ENCODE measurements at regions not wholly inside any gene's neighbourhood (a gene's known extent, or its start where the extent isn't known, plus 50 kb on each side); places are given as distances from the start of the nearest gene placed in this dataset.

DNA sequence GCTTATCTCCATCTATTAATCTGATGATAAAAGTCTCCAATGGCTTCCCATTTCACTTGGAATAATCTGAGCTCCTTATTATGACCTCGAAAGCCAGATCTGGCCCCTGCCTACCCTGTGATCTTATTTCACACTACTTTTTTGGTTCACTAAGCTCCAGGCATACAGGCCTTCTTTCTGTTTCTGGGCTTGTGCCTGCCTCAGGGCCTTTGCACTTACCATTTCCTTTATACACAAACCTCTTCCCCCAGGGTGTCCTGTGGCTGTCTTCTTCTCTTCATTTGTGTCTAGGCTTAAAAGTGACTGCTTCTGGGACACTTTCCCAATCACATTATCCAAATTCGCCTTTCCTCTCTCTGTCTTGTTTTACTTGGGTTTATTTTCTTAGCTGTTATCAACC, 478.8 kb downstream of the LRIG3 start:
- TF ChIP-seq POLR2A (IDR thresholded peaks at IDR 0.05; ENCODE audit: low read depth, low read length) = no peak
- TF ChIP-seq, protein P1, sequence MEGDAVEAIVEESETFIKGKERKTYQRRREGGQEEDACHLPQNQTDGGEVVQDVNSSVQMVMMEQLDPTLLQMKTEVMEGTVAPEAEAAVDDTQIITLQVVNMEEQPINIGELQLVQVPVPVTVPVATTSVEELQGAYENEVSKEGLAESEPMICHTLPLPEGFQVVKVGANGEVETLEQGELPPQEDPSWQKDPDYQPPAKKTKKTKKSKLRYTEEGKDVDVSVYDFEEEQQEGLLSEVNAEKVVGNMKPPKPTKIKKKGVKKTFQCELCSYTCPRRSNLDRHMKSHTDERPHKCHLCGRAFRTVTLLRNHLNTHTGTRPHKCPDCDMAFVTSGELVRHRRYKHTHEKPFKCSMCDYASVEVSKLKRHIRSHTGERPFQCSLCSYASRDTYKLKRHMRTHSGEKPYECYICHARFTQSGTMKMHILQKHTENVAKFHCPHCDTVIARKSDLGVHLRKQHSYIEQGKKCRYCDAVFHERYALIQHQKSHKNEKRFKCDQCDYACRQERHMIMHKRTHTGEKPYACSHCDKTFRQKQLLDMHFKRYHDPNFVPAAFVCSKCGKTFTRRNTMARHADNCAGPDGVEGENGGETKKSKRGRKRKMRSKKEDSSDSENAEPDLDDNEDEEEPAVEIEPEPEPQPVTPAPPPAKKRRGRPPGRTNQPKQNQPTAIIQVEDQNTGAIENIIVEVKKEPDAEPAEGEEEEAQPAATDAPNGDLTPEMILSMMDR (conservative IDR thresholded peaks at IDR 0.05; ENCODE audit: low read depth, low read length) = no peak
- TF ChIP-seq RFX5 (IDR thresholded peaks at IDR 0.05; ENCODE audit: low read depth, low read length) = no peak
- TF ChIP-seq SMC3 (IDR thresholded peaks at IDR 0.05; ENCODE audit: low read depth, low read length) = no peak
- TF ChIP-seq, protein P2, sequence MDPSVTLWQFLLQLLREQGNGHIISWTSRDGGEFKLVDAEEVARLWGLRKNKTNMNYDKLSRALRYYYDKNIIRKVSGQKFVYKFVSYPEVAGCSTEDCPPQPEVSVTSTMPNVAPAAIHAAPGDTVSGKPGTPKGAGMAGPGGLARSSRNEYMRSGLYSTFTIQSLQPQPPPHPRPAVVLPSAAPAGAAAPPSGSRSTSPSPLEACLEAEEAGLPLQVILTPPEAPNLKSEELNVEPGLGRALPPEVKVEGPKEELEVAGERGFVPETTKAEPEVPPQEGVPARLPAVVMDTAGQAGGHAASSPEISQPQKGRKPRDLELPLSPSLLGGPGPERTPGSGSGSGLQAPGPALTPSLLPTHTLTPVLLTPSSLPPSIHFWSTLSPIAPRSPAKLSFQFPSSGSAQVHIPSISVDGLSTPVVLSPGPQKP (IDR thresholded peaks at IDR 0.05; ENCODE audit: borderline replicate concordance, low read depth, low read length) = no peak
- no peak for TF ChIP-seq RAD21 (IDR thresholded peaks at IDR 0.05; ENCODE audit: low read length)
- TF ChIP-seq, protein P3, sequence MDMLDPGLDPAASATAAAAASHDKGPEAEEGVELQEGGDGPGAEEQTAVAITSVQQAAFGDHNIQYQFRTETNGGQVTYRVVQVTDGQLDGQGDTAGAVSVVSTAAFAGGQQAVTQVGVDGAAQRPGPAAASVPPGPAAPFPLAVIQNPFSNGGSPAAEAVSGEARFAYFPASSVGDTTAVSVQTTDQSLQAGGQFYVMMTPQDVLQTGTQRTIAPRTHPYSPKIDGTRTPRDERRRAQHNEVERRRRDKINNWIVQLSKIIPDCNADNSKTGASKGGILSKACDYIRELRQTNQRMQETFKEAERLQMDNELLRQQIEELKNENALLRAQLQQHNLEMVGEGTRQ (IDR thresholded peaks at IDR 0.05; ENCODE audit: low read depth, low read length) = no peak
- TF ChIP-seq MXI1 (IDR thresholded peaks at IDR 0.05; ENCODE audit: borderline replicate concordance, low read depth, low read length) = no peak
- TF ChIP-seq BHLHE40 (IDR thresholded peaks at IDR 0.05; ENCODE audit: low read depth, low read length) = no peak
- TF ChIP-seq CEBPB (IDR thresholded peaks at IDR 0.05; ENCODE audit: low read depth, low read length) = no peak
- no peak for TF ChIP-seq FOS (IDR thresholded peaks at IDR 0.05; ENCODE audit: low read depth, low read length)
- no peak for TF ChIP-seq CHD1 (IDR thresholded peaks at IDR 0.05; ENCODE audit: low read depth, low read length)
- TF ChIP-seq RCOR1 (IDR thresholded peaks at IDR 0.05; ENCODE audit: insufficient replicate concordance, low read length) = no peak
